ENCODE measurements at regions not wholly inside any gene's neighbourhood (a gene's known extent, or its start where the extent isn't known, plus 50 kb on each side); places are given as distances from the start of the nearest gene placed in this dataset.
"Not testable (repeated sequence)": the region's sequence is repeated elsewhere in the genome, so short reads cannot be mapped to it uniquely, and the experiment has no call there.

DNA sequence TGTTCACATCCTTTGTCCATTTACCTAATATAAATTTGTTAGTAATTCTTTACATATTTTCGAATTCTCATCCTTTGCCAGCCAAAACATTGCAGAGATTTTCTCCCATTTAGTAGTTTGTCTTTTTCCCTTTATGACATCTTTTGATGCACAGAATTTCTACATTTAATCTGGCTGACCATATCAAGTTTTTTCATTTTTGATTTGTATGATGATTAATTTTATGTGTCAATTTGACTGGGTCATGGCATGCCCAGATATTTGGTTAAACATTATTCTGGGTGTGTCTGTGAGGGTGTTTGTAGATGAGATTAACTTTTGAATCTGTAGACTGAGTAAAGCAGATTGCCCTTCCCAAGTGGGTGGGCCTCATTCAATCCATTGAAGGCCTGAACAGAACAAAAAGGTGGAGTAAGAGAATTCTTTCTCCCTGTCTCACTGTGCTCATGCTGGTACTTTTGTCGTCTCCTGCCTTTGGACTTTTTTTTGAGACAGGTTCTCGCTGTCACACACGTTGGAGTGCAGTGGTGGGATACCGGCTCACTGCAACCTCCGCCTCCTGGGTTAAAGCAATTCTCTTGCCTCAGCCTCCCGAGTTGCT is 72.1 kb upstream of the EPB41L1 start:
- DNase-seq: no peak

DNA sequence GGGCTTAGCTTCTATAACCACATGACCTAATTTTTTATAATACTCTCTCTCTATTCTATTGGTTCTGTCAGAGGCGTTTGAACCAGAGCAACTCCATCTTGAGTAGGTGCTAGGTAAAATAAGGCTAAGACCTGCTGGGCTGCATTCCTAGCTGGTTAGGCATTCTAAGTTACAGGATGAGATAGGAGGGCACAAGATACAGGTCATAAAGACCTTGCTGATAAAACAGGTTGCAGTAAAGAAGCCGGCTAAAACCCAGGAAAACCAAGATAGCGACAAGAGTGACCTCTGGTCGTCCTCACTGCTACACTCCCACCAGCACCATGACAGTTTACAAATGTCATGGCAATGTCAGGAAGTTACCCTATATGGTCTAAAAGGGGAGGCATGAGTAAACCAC is 71.3 kb upstream of the EPB41L1 start:
- not testable (repeated sequence) for DNase-seq

DNA sequence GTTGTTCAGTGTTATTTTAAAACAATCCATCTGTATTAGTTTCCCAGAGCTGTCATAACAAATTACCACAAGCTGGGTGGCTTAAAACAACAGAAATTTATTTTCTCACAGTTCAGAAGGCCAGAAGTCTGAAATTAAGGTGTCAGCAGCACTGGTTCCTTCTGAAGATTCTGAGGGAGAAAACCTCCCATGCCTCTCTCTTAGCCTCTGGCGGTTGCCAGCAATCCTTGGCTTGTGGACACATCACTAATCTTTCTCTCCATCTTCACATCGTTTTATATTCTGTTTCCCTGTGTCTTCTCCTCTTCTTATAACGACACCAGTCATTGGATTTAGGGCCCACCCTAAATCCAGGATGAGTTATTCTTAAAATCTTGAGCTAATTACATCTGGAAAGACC is 70.2 kb upstream of the EPB41L1 start:
- DNase-seq: no peak

DNA sequence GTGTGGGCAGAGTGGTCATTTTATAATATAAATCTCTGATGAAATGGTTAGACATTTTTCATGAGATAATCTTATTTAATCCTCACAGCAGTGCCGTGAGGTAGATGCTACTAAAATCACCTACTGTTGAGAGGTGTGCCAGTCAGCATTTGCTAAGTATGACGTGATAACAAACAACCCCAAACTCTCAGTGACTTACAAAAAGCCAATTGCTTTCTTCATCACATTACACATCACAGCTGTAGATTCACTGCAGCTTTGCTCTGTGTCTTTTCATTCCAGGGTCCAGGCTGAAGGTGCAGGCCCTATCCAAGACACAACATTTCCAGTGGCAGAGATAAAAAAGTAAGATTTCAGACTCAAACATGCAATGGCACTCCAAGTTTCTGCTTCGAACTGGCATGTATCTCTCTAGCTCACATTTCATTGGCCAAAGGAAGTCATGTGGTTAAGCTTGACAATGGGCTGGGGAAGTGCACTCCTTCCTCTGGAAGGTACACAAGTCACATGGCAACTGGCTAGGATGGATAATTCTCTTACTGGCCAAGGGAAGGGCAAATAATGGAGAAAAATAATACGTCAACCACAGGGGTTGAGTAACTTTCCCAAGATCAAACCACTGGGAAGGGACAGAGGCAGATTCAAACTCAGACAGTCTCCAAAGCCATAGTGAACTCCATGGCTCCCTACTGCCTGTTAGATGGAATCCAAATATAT is 69.5 kb upstream of the EPB41L1 start:
- no peak for DNase-seq

DNA sequence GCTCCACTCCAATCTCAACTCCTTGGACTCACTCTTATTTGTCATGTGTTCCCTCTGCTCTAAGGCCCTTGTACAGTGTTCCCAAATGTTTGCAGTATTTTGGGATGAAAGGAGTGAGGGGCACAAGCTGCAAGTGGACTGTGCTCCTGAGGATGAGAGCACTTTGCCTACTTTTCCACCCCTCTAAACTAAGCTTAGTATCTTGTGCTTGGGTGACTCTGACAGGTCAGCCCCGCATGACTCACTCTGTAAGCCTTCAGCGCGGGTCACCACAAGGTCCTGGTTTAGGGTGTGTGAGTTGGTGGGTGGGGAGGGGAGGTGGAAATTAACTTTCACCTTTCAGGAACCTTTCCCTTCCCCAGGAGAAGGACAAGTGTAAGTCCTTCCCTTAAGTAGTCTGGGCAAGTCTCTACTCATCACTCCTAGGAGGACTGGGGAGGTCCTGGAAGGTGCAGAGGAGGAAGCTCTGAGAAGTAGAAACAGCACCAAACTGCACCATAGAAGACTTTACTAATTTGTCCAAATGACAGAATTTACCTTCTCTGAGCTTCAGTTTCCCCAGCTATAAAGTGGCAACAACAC is 68.8 kb upstream of the EPB41L1 start:
- DNase-seq: no peak

DNA sequence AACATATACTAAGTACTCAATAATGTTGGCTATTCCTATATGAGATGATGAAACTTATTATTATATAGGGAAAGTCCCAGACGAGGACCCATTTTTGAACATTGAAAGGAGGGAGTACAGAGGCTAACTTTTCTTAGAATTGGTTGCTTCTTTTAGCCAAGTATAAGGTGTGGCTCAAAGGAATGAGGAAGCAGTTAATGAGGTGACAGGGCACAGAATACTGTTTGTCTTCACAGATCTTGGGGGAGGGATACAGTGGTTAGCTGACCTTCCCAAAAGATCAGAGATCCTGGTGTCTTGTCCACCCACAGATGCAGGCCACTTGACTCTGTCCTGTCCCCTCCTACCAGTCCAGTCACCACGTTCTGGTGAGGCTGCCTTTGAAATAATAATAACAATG is 67.8 kb upstream of the EPB41L1 start:
- no peak for DNase-seq

DNA sequence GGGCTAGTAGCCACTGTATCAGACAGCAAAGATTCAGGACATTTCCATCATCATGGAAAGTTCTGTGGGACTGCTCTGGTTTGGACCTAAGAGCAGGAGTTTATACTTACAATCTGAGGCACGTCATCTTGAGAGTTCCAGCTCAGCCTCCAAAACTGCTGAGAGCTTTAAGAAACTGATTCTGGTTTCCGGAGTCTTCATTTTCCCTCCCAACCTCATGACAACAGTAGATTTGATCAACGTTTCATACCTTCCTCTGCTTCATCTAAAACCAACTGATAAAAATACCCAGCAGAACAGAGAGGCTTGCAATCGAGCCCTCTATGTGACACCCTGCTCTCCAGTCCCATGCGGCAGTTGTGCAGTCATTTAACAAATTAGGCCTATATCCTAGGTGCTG is 64.3 kb upstream of the EPB41L1 start:
- DNase-seq: no peak

DNA sequence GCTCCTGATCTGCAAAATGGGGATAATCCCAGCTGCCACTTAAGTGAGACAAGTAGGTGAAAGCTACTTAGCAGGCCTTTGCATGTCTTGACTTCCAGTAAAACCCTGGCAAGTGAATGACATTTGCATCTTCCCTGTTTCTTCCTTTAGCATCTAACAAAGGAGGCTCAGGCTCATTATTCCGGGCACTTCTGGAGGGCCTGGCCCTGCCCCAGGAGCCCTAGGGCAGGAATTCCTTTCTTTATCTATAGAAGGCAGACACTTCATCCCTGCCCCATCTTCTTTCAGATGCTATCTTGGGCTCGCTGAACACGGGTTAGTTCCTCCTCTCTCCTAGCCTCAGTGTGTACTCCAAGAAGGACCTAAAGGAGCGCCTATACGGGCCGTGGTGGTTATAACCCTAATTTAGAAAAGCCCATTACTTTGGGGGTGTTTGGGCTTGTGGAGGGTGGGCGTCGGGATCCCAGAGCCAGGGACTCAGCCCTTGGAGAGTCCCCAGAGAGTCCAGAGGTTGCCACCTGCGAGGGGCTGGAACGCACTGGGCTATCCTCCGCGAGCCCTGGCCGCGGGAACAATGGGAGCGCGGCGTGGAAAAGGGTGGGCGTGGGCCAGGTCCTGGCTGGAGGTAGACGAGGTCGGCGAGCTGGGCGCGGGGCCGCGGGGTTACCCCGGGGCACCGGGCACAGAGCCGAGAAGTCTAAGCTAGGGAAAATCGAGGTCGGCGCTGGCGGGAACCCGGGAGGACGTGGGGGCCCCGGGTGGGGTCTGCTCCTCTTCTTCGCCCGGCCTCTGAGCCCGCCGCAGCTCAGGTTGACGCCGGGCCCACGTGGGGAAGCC is 62.8 kb upstream of the EPB41L1 start:
- no peak for DNase-seq

DNA sequence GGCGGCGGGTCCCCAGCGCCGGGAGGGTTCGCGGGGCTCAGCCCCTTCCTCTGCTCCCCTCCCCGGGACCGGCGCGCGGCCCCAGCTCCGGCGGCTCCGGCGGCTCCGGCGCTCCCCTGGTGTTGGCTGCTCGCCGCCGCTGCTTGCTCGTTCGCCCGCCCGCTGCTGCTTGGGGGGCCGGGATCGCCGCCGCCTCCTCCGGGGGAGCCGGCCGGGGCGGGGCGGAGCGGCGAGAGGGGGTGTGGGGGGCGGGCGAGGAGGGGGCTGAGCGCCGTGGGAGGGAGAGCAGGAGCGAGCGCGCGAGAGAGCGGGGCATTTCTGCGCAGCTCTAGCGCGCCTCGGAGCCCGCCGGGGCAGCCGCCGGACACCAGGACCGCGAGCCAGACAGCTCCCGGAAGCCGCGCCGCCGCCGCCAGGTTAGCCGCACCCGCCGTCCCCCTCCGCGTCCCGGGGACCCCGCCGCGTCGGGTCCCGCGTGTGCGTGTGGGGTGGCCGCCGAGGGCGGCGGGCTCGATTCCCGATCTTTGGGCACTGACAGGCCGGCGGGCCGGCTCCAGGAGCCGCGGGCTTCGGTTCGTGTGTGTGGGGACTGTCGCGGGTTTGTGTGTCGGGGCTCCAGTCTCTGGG is 62.0 kb upstream of the EPB41L1 start:
- DNase-seq: peak; percentile 80

DNA sequence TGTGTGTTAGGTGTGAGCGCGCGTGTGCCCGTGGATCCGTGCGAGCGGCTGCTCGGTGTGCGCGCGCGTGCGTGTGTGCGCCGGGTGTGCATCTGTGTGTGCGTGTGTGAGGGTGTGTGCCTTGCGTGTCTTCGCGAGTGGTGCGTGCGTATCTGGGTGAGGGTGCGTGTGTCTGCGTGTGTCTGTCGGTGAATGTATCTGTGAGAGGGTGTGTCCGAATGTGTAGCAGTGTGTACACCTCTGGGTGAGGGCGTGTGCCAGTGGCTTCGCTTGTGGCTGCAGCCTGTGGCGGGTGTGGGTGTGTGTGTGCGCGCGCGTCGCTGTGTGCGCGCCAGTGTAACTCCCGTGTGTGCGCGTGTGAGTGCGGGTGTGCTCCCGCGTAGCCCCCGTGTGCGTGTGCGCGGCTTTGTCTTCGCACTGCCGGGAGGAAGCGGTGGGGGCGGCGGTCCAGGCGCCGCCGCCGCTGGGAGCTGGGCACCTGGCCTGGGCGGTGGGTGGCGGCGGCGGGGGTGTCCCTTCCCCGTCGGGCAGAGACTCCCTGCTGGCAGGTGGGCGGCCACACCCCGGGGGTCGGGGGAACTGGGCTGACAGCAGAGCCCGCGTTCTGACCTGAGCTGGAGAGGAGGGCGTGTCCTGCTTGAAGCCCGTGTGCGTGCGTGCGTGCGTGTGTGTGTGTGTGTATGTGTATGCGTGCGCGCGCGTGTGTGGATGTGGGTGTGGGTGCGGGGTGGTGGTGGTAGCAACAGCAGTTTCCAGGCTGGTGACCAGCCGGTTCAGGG is 61.3 kb upstream of the EPB41L1 start:
- DNase-seq: peak; percentile 63

DNA sequence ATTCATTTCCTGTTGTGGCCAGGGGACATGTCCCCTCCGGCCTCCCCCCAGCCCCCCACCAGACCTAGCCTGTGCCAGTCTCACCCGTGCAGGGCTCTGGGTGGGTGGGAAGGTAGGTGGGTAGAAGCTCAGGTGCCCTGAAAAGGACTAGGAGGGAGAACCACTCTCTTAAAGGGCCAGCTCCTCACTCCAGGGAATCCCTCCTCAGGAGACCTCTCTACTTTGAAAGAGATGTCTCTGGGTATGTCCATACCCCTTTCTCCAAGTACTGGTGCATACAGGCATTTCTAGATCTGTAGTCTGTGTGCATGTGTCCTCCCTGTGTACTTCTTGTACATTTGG is 60.8 kb upstream of the EPB41L1 start:
- no peak for DNase-seq

DNA sequence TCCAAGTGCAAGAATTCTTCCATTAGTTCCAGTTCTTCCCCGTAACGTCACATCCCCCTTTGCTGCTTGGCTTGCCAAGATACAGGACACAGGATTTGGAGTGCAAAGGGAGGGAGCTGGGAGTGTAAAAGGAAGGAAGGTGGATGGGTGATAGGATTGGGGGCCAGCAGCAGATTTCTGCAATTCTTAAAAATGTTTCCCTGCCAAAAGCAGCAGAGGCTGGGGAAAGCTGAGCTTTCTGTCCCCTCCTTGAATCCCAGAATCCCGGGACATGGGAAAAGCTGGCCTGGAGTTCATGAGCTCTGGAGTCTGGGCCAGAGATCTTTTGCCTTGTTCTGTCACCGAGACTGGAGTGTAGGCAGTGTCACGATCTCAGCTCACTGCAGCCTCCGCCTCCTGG is 60.0 kb upstream of the EPB41L1 start:
- DNase-seq: peak; percentile 15

DNA sequence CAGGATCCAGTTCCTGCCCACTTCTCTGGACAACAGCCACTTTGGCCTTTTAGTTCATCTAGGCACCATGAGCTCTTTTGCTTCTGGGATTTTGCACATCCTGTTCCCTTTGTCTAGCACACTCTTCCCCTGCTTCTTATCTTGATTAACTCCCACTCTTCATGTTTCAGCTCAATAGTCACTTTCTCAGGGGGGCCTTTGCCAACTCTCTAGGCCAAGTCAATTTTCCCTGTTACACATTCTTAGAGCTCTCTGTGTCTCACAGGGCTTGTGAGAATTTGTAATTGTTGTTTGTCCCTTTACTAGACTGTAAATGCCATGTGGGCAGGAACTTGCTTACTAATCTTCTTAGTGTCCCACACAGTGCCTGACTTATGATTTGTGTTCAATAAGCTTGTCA is 58.1 kb upstream of the EPB41L1 start:
- DNase-seq: no peak

DNA sequence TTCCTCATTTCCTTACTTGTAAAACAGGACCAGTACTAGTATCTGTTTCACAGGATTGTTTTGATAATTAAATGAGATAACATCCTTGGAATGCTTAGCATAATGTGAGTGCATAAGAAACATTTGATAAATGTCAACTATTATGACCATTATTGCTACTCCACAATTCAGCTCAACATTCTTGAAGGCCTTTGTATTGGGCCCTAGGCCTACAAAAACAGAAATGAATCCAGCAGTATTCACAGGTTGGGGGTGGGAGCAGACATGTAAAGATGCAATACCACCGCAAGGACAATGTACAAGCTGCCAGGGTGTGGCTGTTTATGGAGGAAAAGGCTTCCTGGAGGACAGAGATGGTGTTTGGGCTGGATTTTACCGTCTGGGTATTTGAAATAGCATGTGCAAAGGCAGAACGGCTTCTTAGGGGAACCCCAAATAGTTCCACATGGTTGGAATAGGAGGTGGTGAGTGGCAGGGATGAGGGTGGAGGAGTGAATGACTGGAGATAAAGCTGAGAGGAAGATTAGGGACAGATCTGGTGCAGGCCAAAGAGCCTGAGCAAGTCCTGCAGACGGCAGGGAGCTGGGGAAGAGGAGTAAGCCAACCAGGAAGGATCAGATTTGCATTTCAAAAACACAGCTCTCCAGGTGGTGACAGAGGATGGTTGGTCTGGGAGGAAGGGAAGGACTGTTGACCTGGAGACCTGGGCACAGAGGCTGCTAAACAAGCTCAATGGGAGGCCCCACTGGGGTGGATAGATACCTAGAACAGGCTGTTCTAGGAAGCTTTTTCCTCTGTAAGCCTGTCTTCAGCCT is 57.0 kb upstream of the EPB41L1 start:
- peak; percentile 72 for DNase-seq

DNA sequence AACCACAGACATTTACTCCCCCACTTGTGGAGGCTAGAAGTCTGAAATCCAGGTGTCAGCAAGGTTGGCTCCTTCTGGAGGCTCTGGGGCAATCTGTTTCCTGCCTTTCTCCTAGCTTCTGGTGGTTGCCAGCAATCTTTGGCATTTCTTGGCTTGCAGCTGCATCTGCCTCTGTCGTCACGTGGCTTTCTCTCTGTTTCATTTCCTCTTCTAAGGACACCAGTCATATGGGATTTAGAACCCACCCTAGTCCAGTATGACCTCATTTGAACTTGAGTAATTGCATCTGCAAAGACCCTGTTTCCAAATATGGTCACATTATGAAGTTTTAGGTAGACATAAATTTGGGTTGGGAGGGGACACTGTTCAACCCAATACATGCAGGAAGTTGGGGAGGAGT is 56.2 kb upstream of the EPB41L1 start:
- DNase-seq: no peak

DNA sequence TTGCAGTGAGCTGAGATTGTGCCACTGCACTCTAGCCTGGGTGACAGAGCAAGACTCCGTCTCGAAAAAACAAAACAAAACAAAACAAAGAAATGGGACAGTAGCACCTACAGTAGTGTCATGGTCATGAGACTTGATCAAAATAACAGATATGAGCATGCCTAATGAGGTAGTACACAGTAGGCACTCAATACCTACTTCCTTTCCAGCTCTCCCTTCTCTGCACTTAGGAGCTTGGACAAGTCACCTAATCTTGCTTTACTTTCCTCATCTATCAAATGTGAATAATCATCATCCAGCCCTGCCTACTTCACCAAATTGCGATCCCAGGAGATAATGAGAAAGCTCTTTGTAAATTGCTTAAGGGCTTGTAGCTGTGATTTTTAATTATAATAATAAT is 55.4 kb upstream of the EPB41L1 start:
- DNase-seq: peak; percentile 67

DNA sequence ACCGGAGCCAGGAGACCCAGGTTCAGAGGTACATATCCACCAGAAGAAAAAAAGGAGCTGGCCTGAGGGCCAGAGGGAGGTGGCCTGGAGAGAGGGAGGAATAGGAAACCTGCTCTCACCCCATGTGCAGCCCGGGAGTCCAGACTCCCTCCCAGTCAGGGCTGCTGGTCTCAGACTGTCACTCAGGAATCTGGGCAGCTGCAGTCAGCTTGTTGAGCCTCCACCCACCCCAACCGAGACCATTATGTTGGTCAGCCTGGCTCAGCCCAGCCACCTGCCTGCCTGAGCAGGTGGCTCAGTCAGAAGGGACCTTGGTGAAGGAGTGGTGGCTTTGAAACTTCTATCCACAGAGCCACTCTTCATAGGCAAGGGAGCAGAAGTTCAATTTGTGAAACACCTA is 53.3 kb upstream of the EPB41L1 start:
- DNase-seq: peak; percentile 88

DNA sequence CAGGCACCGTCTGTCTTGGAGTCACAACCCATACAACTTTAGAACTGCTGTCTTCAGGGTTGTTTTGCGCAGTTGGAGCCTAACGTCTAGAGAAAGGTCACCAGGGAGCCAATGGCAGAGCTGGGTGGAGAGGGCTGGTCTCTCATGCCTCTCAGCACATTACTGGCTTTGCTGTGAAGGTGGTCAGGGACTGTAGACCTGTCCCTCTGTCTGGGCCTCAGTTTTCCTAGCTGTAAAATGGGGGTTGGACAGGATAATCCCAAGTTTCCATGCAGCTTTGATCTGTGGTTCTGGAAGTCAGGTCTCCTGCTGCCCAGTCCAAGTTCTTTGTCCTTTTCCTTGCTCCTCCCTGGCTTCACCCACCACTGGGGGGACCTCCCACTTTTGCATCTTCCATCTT is 52.2 kb upstream of the EPB41L1 start:
- no peak for DNase-seq

DNA sequence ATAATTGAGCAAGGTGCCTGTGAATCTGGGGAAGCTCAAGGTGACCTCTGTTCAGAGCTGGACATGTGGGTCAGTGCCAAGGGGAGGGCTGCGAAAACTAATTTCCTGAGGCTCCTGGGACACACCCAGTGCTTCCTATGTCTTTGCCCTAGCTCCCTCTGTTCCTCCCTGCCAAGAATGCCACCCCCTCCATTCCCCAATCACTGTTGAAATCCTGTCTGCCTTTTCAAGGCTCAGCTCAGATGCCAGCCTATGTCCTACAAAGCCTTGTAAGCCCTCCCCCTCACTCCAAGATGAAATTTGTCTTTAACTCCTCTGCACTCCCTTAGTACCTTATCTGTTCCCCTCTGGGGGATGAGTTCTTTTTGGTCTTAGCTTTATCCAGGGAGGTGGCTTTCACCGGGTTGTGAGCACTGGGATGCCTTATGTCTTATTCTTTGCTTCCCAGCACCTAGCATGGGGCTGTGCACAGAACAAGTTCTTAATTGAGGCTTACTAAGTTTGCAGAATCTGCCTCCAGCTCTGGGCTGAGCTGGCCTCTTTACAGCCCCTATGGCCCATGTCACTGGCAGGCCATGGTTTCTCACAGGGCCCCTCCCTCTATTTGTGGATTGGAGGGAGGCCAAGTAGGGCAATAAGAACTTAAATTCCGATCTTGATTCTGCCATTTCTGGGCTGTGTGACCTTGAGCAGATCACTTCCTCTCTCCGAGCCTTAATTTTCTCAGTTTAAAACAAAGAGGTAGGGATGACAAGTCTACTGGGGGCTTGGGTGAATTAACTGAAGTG is 51.5 kb upstream of the EPB41L1 start:
- DNase-seq: peak; percentile 18

DNA sequence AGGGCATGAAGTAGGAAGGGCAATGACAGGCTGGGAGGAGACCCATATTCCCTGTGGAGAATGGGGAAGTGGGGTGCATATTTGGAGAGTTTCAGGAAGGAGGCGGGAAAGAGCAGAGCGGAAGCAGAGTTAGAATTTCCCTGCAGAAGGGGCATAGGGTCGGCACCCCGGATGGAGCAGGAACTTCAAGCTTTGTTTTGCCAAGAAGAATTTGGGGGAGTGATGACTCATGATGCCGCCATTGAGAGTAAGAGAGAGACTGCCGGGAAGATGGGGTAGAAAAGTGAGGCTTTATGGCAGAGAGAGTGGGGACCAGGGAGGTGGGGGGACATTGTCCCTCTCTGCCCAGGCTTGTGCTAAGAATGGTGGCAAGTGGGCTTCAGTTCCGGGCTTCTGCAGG is 50.3 kb upstream of the EPB41L1 start:
- no peak for DNase-seq
